ENCODE measurements at regions not wholly inside any gene's neighbourhood (a gene's known extent, or its start where the extent isn't known, plus 50 kb on each side); places are given as distances from the start of the nearest gene placed in this dataset.
A peak's percentile ranks its signal among the peaks of the same experiment; 100 is the strongest.

GRCh38 chrX:100120956-100121355 is 289.1 kb downstream of the PCDH19 start:
- no peak for DNase-seq (ENCODE audit: low read depth in 2 of 2)

DNA sequence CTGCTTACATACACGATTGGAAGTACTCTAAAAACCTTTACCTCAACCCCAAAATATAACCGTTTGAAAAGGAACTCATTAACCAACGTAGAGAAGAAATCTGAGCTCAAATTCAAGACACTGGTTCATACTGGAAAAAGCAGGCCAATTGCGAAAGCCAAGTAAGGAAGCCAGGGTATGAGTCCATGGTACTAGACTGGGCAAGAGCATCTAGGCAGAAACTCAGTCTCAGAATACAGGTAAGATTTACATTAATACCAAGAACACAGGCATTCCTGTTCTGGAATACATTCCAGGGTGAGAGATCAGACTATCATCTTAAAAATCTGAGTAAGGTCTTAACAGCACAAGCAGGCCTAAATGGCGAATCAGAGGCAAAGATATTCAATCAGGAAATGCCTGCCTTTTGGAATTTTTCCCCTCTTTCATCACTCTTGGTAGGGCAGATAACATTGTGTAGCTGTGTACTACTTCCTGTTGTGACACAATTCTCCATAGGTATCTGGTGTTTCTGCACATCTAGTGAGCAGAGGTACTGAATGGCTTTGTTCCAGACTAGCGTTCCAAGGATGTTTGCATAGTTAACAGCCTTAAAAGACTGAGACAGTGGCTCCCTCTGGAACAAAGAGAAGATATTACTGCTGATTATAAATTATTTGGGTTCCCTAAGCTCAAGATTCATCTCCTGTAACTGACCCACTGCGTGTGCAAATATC is 311.3 kb downstream of the PCDH19 start:
- peak; percentile 54 to 61 for DNase-seq (ENCODE audit: low read depth in 2 of 2)

- peak; percentile 58 for DNase-seq (ENCODE audit: low read depth in 2 of 2)
Observed at GRCh38 chrX:100090931-100091330, 319.1 kb downstream of the PCDH19 start.

DNA sequence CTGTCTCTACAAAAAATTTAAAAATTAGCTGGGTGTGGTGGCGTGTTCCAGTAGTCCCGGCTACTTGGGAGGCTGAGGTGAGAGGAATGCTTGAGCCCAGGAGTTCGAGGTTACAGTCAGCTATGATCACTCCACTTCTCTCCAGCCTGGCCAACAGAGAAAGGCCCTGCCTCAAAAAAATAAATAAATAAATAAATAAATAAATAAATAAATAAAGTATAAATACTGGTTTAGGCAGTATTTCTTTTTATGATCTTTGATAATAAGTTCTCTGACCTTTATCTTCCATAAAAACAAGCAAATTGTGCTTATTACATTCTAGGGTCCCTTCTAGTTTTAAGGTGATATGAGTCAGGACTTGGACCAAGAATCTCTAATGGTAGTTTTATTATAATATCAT is 320.3 kb downstream of the PCDH19 start:
- no peak for DNase-seq (ENCODE audit: low read depth in 2 of 2)

DNA sequence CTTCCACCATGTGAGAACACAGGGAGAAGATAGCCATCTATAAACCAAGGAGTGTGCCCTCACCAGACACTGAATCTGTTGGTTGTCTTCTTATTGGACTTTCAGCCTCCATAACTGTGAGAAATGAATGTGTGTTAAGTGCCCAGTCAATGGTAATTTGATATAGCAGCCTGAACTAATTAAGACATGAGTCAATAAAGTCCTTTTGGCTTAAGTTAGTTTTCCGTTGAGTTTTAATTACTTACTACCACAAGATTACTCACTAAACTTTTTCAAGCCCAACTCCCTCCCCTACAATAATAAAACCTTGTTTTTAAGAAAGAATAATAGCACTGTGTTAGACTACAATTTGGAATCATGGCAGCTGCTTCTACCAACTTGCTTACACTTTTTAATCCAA is 324.2 kb downstream of the PCDH19 start:
- peak in 1 of 2 experiments; percentile 37 for DNase-seq (ENCODE audit: low read depth in 2 of 2)

DNA sequence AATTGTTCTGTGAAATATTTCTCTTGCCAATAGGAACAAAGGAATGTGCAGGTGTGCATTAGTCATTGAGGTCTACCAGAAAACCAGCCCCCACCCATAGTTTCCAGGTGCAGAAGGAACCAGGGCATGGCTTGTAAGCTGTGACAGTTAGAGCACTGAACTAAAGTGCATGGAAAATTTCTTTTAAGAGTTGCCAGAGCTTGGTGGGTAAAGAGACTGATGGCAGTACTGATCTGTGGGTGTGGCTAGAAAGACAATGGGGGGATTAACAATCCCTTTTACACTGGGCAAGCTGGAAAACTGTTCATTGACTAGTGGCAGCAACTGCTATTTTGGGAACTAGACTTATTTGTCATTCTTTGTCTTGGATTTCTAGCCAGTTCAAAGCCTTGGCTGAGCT is 326.9 kb downstream of the PCDH19 start:
- DNase-seq (ENCODE audit: low read depth in 2 of 2): no peak

DNA sequence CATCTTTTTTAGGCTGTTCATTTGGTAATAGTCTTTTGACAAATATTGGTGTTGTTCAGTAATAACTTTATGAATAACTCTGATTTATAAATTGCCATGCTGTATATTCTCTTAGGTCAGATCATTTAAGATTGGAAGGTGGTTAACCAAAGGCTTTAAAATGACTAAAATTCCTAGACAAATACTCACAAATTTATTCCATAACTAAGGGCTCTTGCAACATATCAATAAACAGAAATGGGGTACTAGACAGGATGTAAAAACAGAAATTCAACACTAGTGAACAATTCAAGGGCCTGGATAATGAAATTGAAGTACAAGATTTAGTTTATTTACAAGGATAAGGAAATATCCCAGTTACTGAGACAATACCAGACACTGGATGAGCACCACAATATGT is 328.6 kb downstream of the PCDH19 start:
- DNase-seq (ENCODE audit: low read depth in 2 of 2): no peak

DNA sequence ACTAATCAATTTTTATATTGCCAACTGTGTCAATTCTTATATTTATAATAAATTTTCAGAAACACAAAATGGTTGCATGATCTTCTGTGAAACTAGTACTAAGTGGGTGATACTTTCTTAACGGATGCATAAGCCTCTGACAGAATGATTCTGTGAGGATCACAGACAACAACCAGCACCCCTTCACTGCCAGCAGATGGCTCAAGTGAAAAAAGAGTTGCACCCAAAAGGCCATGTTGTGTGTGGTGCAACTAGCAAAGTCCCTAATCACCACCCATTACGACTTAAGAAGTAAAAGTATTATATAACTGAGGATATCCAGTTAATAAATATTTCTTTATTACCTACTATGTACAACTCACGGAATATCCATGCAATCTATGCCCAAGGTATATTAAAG is 334.0 kb downstream of the PCDH19 start:
- no peak for DNase-seq (ENCODE audit: low read depth in 2 of 2)

DNA sequence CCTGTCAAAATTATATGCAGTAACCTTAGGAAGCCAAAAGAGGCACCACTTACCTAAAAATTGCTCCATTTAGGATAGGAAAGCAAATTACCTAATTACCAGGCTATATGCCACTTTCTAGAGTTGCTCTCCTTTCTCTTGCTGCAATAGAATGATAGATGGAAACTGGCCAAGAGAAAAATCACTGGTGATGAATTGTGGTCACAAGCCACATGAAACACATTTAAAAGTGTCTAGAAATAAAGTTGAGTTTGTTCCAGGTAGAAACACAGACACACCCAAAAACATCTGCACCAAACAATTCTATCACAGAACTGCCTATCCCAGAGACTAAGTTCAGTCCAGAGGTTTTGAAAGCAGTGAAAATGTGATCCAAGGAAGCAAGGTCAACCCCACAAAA is 337.7 kb downstream of the PCDH19 start:
- no peak for DNase-seq (ENCODE audit: low read depth in 2 of 2)

DNA sequence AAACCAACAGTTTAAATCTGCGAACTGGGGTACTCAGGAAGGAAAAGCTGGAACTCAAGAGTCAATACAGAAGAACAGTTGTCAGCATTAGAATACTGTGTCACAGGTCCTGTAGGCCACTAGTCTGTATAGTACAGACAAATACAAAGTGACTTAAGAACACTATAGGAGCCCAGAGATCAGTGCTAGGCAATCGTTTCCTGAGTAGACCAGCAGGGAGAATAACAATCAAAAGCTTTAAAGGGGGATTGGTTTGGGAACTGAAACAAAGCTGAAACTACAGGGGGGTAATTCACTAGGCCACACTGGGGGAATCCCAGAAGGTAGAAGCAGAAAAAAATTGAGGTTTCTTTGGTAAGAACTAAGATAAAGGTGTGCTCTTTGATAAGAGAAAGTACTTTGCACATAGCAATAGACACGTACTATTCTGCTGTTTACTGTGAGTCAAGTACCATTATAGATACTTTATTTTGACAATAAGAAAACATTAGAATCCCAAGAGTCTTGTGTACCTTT is 339.7 kb downstream of the PCDH19 start:
- DNase-seq (ENCODE audit: low read depth in 2 of 2): no peak

DNA sequence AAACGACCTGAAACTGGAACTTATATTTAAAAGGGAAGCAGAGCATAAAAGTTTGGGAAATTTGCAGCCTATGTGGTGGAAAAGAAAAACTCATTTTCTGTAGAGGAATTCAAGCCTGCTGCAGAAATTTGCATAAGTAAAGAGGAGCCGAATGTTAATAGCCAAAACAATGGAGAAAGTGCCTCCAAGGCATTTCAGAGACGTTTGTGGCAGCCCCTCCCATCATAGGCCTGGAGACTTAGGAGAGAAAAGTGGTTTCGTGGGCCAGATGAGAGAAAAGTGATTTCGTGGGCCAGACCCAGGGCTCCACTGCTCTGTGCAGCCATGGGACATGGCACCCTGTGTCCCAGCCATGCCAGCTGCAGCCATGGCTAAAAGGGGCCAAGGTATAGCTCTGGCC is 361.9 kb downstream of the PCDH19 start:
- DNase-seq (ENCODE audit: low read depth in 2 of 2): no peak
